Body of pancreas (tissue), 4 donors: ENCODE measurements at regions not wholly inside any gene's neighbourhood (a gene's known extent, or its start where the extent isn't known, plus 50 kb on each side); places are given as distances from the start of the nearest gene placed in this dataset.

Source experiments
- CTCF ChIP-seq, 7 experiments: fragments of 450-650 bp in 4 of 7; fragments of 200-600 bp in 3 of 7; sonication (generic) in 3 of 7; IDR thresholded peaks; one replicate each; pipeline ENCODE4 v1.5.1; 2016 to 2019; ENCODE audit warnings: antibody characterized with exemption in 7 of 7
- POLR2A ChIP-seq, 3 donors: fragments of 450-650 bp; IDR thresholded peaks; one replicate each; pipeline ENCODE4 v1.6.1; 2016; ENCODE audit warnings: antibody characterized with exemption in 3 of 3, mild to moderate bottlenecking in 2 of 3

DNA sequence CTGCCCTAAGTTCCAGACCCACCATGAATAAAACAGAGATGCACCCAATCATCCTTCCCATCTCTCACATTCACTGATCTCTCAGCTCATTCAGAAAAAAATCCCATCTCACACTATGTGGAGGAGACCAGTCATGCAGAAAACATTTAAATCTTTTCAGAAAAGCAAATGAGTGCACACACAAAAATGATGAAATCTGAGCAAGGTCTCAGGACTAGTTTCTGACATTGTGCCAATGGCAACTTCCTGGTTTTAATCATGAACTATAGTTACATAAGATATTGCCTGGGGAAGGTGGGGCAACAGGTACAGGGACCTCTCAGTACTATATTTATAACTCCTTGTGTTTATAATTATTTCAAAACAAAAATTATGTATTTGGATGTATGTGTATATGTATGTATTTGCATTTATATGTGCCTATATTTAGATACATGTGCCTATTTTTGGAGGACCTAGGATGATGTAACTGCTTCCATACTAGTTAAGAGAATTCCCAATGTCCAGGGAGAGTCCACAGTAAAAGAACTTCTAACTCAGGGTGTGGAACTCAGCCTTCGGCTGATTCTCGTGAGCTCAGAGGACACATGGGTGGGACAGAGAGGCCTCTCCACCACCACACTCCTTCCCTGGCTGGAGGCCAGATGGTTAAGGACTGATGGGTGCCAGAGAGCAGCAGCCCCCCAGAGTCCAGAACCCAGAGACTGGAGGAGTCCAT is 71.7 kb upstream of the MAP3K4 start:
- TF ChIP-seq CTCF (IDR thresholded peaks at IDR 0.05) = no peak
- TF ChIP-seq POLR2A (IDR thresholded peaks at IDR 0.05) = no peak
